H1 (cell line): ENCODE measurements at regions not wholly inside any gene's neighbourhood (a gene's known extent, or its start where the extent isn't known, plus 50 kb on each side); places are given as distances from the start of the nearest gene placed in this dataset.

Experiments used
- CTCF ChIA-PET: fragments of 300-600 bp; sonication (Branson Sonifier 250); formaldehyde crosslinking; loops from one replicate; lab custom pipeline; 2021; ENCODE audit not compliant: partially characterized antibody; lab: Charles Lee
- POLR2A ChIA-PET: fragments of 300-600 bp; sonication (Branson Sonifier 250); formaldehyde crosslinking; loops from one replicate; lab custom pipeline; 2021; ENCODE audit warnings: inconsistent platforms; ENCODE audit not compliant: partially characterized antibody; lab: Charles Lee
- DNase-seq, 2 experiments: peaks; one replicate each; pipeline versions ENCODE4 v3.0.0 to v3.0.0-alpha.2; 2010 to 2022; ENCODE audit warnings: low spot score in 2 of 2, low read depth in 1 of 2, mixed read lengths in 1 of 2
- FAIRE-seq: peaks from 2 replicates; lab custom pipeline; 2011; peaks lifted over from hg19 to GRCh38; lab: Jason Lieb, UNC
- H2AFZ ChIP-seq: 2 replicates; pipeline ENCODE4 v1.8.1; 2012; ENCODE audit warnings: low read length, inconsistent platforms
- H2AK5ac ChIP-seq: 2 replicates; pipeline ENCODE4 v1.6.1; 2013; ENCODE audit warnings: low read depth, low read length
- H2BK120ac ChIP-seq: replicated peaks from 2 replicates; pipeline ENCODE3; 2013; ENCODE audit warnings: low read depth, low read length, inconsistent platforms
- H2BK12ac ChIP-seq: 2 replicates; pipeline ENCODE4 v1.6.1; 2013; ENCODE audit warnings: low read depth, low read length
- H2BK15ac ChIP-seq: 2 replicates; pipeline ENCODE4 v1.6.1; 2013; ENCODE audit warnings: low read length
- H2BK20ac ChIP-seq: 2 replicates; pipeline ENCODE4 v1.6.1; 2013; ENCODE audit warnings: low read length
- H2BK5ac ChIP-seq: 2 replicates; pipeline ENCODE4 v1.6.1; 2013; ENCODE audit warnings: low read depth, low read length
- H3K14ac ChIP-seq: 2 replicates; pipeline ENCODE4 v1.6.1; 2013; ENCODE audit warnings: inconsistent platforms; ENCODE audit not compliant: insufficient read length
- H3K18ac ChIP-seq: 2 replicates; pipeline ENCODE4 v1.6.1; 2013; ENCODE audit warnings: low read length; ENCODE audit errors: extremely low read depth
- H3K23ac ChIP-seq: 2 replicates; pipeline ENCODE4 v1.6.1; 2013; ENCODE audit warnings: inconsistent platforms; ENCODE audit not compliant: insufficient read length
- H3K23me2 ChIP-seq: 2 replicates; pipeline ENCODE4 v1.6.1; 2013; ENCODE audit warnings: low read depth, low read length
- H3K27ac ChIP-seq: 2 replicates; pipeline ENCODE4 v1.6.1; 2011; ENCODE audit warnings: low read depth, low read length, inconsistent platforms
- H3K27me3 ChIP-seq, 4 experiments: replicated peaks in 1 of 4; 1 replicate in 1 of 4; 2 replicates in 3 of 4; pipeline versions ENCODE4 v1.6.1 to v1.8.1; 2011 to 2013; ENCODE audit warnings: low read length in 3 of 4, mild to moderate bottlenecking in 3 of 4, inconsistent platforms in 2 of 4, mixed read lengths in 2 of 4, moderate library complexity in 1 of 4; ENCODE audit not compliant: control insufficient read depth in 3 of 4, insufficient read depth in 3 of 4; ENCODE audit errors: extremely low read depth in 1 of 4
- H3K36me3 ChIP-seq, 4 experiments: 2 replicates each; pipeline versions ENCODE4 v1.6.1 to v1.8.1; 2011 to 2013; ENCODE audit warnings: mild to moderate bottlenecking in 4 of 4, low read length in 3 of 4, moderate library complexity in 2 of 4, control low read depth in 1 of 4, inconsistent platforms in 1 of 4; ENCODE audit not compliant: insufficient read depth in 4 of 4, control insufficient read depth in 2 of 4
- H3K4ac ChIP-seq: replicated peaks from 2 replicates; pipeline ENCODE3; 2013; ENCODE audit warnings: low read length, low read depth, mixed read lengths, inconsistent platforms; ENCODE audit not compliant: insufficient read length
- H3K4me1 ChIP-seq, 4 experiments: replicated peaks in 1 of 4; 1 replicate in 1 of 4; 2 replicates in 3 of 4; pipeline versions ENCODE4 v1.6.1 to v1.8.1; 2011 to 2013; ENCODE audit warnings: low read length in 3 of 4, inconsistent platforms in 2 of 4, mixed read lengths in 1 of 4; ENCODE audit not compliant: insufficient read depth in 4 of 4, control insufficient read depth in 3 of 4
- H3K4me2 ChIP-seq, 2 experiments: 2 replicates each; pipeline versions ENCODE4 v1.6.1 to v1.8.1; 2011 to 2013; ENCODE audit warnings: low read depth in 2 of 2, low read length in 2 of 2, control low read depth in 1 of 2, inconsistent platforms in 1 of 2, mild to moderate bottlenecking in 1 of 2; ENCODE audit not compliant: insufficient read depth in 1 of 2
- H3K4me3 ChIP-seq, 4 experiments: fragments of 200-600, 300-600 bp in 1 of 4; sonication (generic), shearing (Covaris generic), sonication (Bioruptor Twin) in 1 of 4; 2 replicates each; pipeline versions ENCODE4 v1.5.1 to v1.8.1; 2011 to 2016; ENCODE audit warnings: low read length in 4 of 4, low read depth in 3 of 4, control low read depth in 2 of 4, inconsistent platforms in 2 of 4, mild to moderate bottlenecking in 2 of 4, mixed read lengths in 1 of 4, moderate library complexity in 1 of 4; ENCODE audit not compliant: insufficient read depth in 2 of 4; ENCODE audit errors: extremely low read depth in 1 of 4
- H3K56ac ChIP-seq: replicated peaks from 2 replicates; pipeline ENCODE3; 2013; ENCODE audit warnings: low read depth, mild to moderate bottlenecking, mixed read lengths, low read length, inconsistent platforms; ENCODE audit not compliant: insufficient read length
- H3K79me1 ChIP-seq: 2 replicates; pipeline ENCODE4 v1.6.1; 2013; ENCODE audit warnings: low read depth, low read length, control low read depth
- H3K79me2 ChIP-seq, 2 experiments: 2 replicates each; pipeline versions ENCODE4 v1.6.1 to v1.8.1; 2012 to 2013; ENCODE audit warnings: low read length in 2 of 2, mild to moderate bottlenecking in 2 of 2, inconsistent platforms in 1 of 2; ENCODE audit not compliant: insufficient read depth in 2 of 2, control insufficient read depth in 1 of 2
- H3K9ac ChIP-seq, 4 experiments: replicated peaks in 1 of 4; 1 replicate in 1 of 4; 2 replicates in 3 of 4; pipeline versions ENCODE4 v1.6.1 to v1.8.1; 2011 to 2013; ENCODE audit warnings: low read depth in 3 of 4, low read length in 3 of 4, control low read depth in 2 of 4, mild to moderate bottlenecking in 2 of 4, moderate library complexity in 2 of 4, inconsistent platforms in 1 of 4; ENCODE audit errors: extremely low read depth in 1 of 4
- H3K9me3 ChIP-seq, 2 experiments: 2 replicates each; pipeline versions ENCODE4 v1.6.1 to v1.8.1; 2012 to 2013; ENCODE audit warnings: mild to moderate bottlenecking in 2 of 2, moderate library complexity in 2 of 2, control low read depth in 1 of 2, inconsistent platforms in 1 of 2, low read depth in 1 of 2, low read length in 1 of 2, mixed read lengths in 1 of 2; ENCODE audit not compliant: insufficient read depth in 2 of 2
- H4K20me1 ChIP-seq, 2 experiments: replicated peaks in 1 of 2; 2 replicates each; pipeline versions ENCODE3 to v1.8.1; 2011 to 2013; ENCODE audit warnings: inconsistent platforms in 2 of 2, low read length in 2 of 2, mild to moderate bottlenecking in 1 of 2; ENCODE audit not compliant: insufficient read depth in 2 of 2, control insufficient read depth in 1 of 2
- H4K5ac ChIP-seq: 2 replicates; pipeline ENCODE4 v1.6.1; 2013; ENCODE audit warnings: low read length, low read depth, mixed read lengths, inconsistent platforms; ENCODE audit not compliant: insufficient read length
- H4K8ac ChIP-seq: 2 replicates; pipeline ENCODE4 v1.8.0; 2013; ENCODE audit warnings: mild to moderate bottlenecking, moderate library complexity, low read length, inconsistent platforms; ENCODE audit not compliant: insufficient read depth; ENCODE audit errors: extremely low read depth
- H4K91ac ChIP-seq: replicated peaks from 2 replicates; pipeline ENCODE3; 2013; ENCODE audit warnings: low read length, mixed read lengths, inconsistent platforms; ENCODE audit not compliant: insufficient read length
- ATF2 ChIP-seq: IDR thresholded peaks from 2 replicates; pipeline ENCODE4 v1.6.1; 2012; ENCODE audit warnings: low read length, inconsistent platforms
- BCL11A ChIP-seq, 2 experiments: IDR thresholded peaks; one replicate each; pipeline ENCODE4 v1.6.1; 2011; ENCODE audit warnings: low read depth in 2 of 2, low read length in 2 of 2, mild to moderate bottlenecking in 2 of 2
- CEBPB ChIP-seq: IDR thresholded peaks from 2 replicates; pipeline ENCODE4 v1.6.1; 2012; ENCODE audit warnings: low read depth, low read length
- CTBP2 ChIP-seq: IDR thresholded peaks from 2 replicates; pipeline ENCODE4 v1.7.0; 2011; ENCODE audit warnings: borderline replicate concordance, mild to moderate bottlenecking, moderate library complexity, mixed read lengths, low read length; ENCODE audit not compliant: insufficient read depth, insufficient read length
- FOSL1 ChIP-seq: IDR thresholded peaks from 2 replicates; pipeline ENCODE4 v1.6.1; 2011; ENCODE audit warnings: mild to moderate bottlenecking, low read depth, low read length, moderate library complexity; ENCODE audit not compliant: insufficient read depth
- GTF2F1 ChIP-seq: IDR thresholded peaks from 2 replicates; pipeline ENCODE4 v1.6.1; 2012; ENCODE audit warnings: low read depth, low read length, improper control_type of control experiment, borderline replicate concordance
- HDAC2 ChIP-seq, 2 experiments: fragments of 300-600 bp in 1 of 2; sonication (generic) in 1 of 2; IDR thresholded peaks; 2 replicates each; pipeline ENCODE4 v1.6.1; 2011 to 2012; ENCODE audit warnings: low read depth in 2 of 2, low read length in 2 of 2, mild to moderate bottlenecking in 2 of 2, moderate library complexity in 2 of 2, borderline replicate concordance in 1 of 2, inconsistent platforms in 1 of 2
- KDM1A ChIP-seq: fragments of 200-600, 300-600 bp; sonication (generic); IDR thresholded peaks from 2 replicates; pipeline ENCODE4 v1.7.1; 2016; ENCODE audit warnings: mild to moderate bottlenecking, low read length, borderline replicate concordance
- MAFK ChIP-seq: IDR thresholded peaks from 2 replicates; pipeline ENCODE4 v1.6.1; 2012; ENCODE audit warnings: low read depth, mild to moderate bottlenecking, improper control_type of control experiment, low read length
- RFX5 ChIP-seq: IDR thresholded peaks from 2 replicates; pipeline ENCODE4 v1.6.1; 2011; ENCODE audit warnings: low read depth, low read length, improper control_type of control experiment, borderline replicate concordance
- SIRT6 ChIP-seq: IDR thresholded peaks from one replicate; pipeline ENCODE4 v1.7.1; 2012; ENCODE audit warnings: low read length, inconsistent platforms
- SRF ChIP-seq: IDR thresholded peaks from 2 replicates; pipeline ENCODE4 v1.6.1; 2011; ENCODE audit warnings: mild to moderate bottlenecking, low read depth, low read length, moderate library complexity
- SUZ12 ChIP-seq: fragments of 200-600 bp; sonication (generic); IDR thresholded peaks from 2 replicates; pipeline ENCODE4 v1.6.1; 2012; ENCODE audit warnings: mild to moderate bottlenecking, inconsistent platforms, low read length, moderate library complexity, mixed read lengths
- TAF1 ChIP-seq: IDR thresholded peaks from 2 replicates; pipeline ENCODE4 v1.6.1; 2011; ENCODE audit warnings: mild to moderate bottlenecking, low read depth, low read length
- WGBS, 2 experiments: shearing (Covaris generic) in 1 of 2; methylation state at CpG; one replicate each; pipeline versions ENCODE4 v1.1.6 to v1.1.7; 2013 to 2015; ENCODE audit warnings: low lambda C conversion rate in 2 of 2, mixed read lengths in 2 of 2, inconsistent platforms in 1 of 2, low coverage in 1 of 2, missing lambda C conversion rate in 1 of 2; ENCODE audit not compliant: insufficient replicate concordance in 2 of 2, insufficient coverage in 1 of 2, insufficient read length in 1 of 2; ENCODE audit errors: extremely low coverage in 1 of 2, missing lambda C conversion rate in 1 of 2; 5-methylcytosine and 5-hydroxymethylcytosine counted together

GRCh38 chr2:114065731-114066130 lies 175.8 kb downstream of the ACTR3 start:
- no peak overlapping the region for H2BK5ac ChIP-seq
- no peaks in the 10 kb centered on the region for H3K79me2 ChIP-seq
- H3K4ac ChIP-seq, result no peak overlapping the region
- H2AFZ ChIP-seq, result no peak overlapping the region
- no peaks in the 10 kb centered on the region for H4K20me1 ChIP-seq
- no peak overlapping the region for H4K8ac ChIP-seq
- H4K91ac ChIP-seq, result no peak overlapping the region
- DNase-seq, result no peak
- no peaks in the 10 kb centered on the region for H3K36me3 ChIP-seq
- no peak overlapping the region for H3K27ac ChIP-seq
- no peak overlapping the region for H2BK120ac ChIP-seq
- no peak overlapping the region for H3K56ac ChIP-seq
- no peak overlapping the region for H2AK5ac ChIP-seq
- no peaks in the 10 kb centered on the region for H3K9me3 ChIP-seq
- H3K9ac ChIP-seq, result no peak overlapping the region
- H3K18ac ChIP-seq, result no peak overlapping the region
- no peaks in the 10 kb centered on the region; a peak in 1 of 7 replicates for H3K4me1 ChIP-seq
- no peaks in the 10 kb centered on the region for H3K23me2 ChIP-seq
- H3K23ac ChIP-seq, result no peak overlapping the region
- CTCF ChIA-PET, result no interaction called here
- no peak overlapping the region for H4K5ac ChIP-seq
- POLR2A ChIA-PET, result no interaction called here
- no peak overlapping the region for H2BK12ac ChIP-seq
- WGBS, 2 experiments, result 88% methylated on average over 6 of the region's 6 CpGs; no CpG with 5 or more reads in 1 of the 2 experiments
- H3K79me1 ChIP-seq, result no peaks in the 10 kb centered on the region
- H2BK20ac ChIP-seq, result no peak overlapping the region
- H3K4me2 ChIP-seq, result no peak overlapping the region
- no peak for FAIRE-seq
- H3K4me3 ChIP-seq, result no peak overlapping the region
- H2BK15ac ChIP-seq, result no peak overlapping the region
- H3K14ac ChIP-seq, result no peak overlapping the region
- no peaks in the 10 kb centered on the region for H3K27me3 ChIP-seq
- TF ChIP-seq GTF2F1, result no peak
- TF ChIP-seq FOSL1, result no peak
- TF ChIP-seq CTBP2, result no peak
- TF ChIP-seq MAFK, result no peak
- no peak for TF ChIP-seq KDM1A
- no peak for TF ChIP-seq BCL11A (IDR thresholded peaks at IDR 0.05; ENCODE audit: low read depth in 2 of 2, low read length in 2 of 2)
- TF ChIP-seq TAF1, result no peak
- no peak for TF ChIP-seq ATF2
- no peak for TF ChIP-seq SRF
- TF ChIP-seq HDAC2 (IDR thresholded peaks at IDR 0.05; ENCODE audit: borderline replicate concordance in 1 of 2, low read depth in 2 of 2, low read length in 2 of 2), result no peak
- TF ChIP-seq SUZ12, result no peak
- no peak for TF ChIP-seq CEBPB
- no peak for TF ChIP-seq SIRT6
- no peak for TF ChIP-seq RFX5
